ENCODE measurements at regions not wholly inside any gene's neighbourhood (a gene's known extent, or its start where the extent isn't known, plus 50 kb on each side); places are given as distances from the start of the nearest gene placed in this dataset.

DNA sequence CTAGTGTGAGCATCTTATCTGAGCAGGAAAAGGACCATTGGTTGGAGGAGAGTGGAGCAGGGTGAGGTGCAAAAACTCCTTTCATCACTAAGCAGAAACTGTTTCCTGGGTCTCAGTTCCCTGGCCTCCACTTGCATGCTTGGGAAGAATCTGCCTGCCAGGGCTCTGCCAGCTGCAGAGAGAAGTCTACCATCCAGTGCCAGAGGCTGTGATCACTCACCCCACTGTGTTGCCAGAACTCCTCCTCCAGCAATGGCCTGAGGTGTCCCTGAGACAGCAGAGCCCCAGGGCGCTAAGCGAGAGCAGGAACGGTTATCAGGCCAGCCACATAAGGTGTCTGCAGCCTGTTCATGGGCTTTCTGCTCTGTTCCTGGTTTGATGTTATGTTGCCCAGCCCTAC is 991.4 kb downstream of the CCSER2 start:
- Histone ChIP-seq H3K36me3 (no peaks in the 10 kb centered on the region), H3K27ac (no peak overlapping the region), H3K27me3 (no peaks in the 10 kb centered on the region), H3K9me3 (no peaks in the 10 kb centered on the region), H3K4me1 (no peaks in the 10 kb centered on the region), H3K4me3 (no peak overlapping the region)
- TF ChIP-seq CTCF (IDR thresholded peaks at IDR 0.05) = no peak
- no peak for TF ChIP-seq POLR2A (IDR thresholded peaks at IDR 0.05)
- WGBS, 2 donors = 80% methylated on average over 2 of the region's 3 CpGs; no CpG with 5 or more reads in 1 of the 2 donors
- intact Hi-C loops (cut with DNase I) = no loop called here
- DNase-seq = no peak

- no peak overlapping the region for H3K27ac ChIP-seq
Measured at GRCh38 chr10:85333594-85333993, 1005.2 kb downstream of the CCSER2 start.

DNA sequence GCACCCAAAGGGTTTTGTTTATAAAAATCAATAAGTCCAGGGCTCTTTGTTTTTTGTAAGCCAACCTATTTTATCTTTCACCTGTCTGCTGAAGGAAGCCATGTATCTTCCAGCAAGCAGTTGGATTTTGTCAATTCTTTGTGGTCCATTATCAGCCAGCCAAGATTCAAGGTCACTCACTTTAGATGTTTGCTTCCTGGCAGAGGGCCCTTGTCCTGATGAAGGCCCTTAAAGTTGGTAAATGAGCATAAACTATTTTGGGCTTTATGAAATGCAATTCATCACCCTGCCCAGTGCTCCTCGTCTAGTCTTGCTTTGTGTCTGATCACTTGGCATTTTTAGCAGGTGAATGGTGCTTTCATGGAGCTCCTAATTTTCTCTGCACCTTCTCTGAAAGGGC is 1004.2 kb downstream of the GRID1 start:
- Histone ChIP-seq H3K27ac (no peak overlapping the region), H3K9me3 (no peaks in the 10 kb centered on the region), H3K4me3 (no peak overlapping the region), H3K4me1 (no peaks in the 10 kb centered on the region), H3K36me3 (no peaks in the 10 kb centered on the region), H3K27me3 (no peaks in the 10 kb centered on the region)
- intact Hi-C loops (cut with DNase I) = no loop called here
- TF ChIP-seq POLR2A (IDR thresholded peaks at IDR 0.05) (no peak), CTCF (IDR thresholded peaks at IDR 0.05) (no peak)
- no peak for DNase-seq
- 29 to 41% methylated on average over 1 of the region's 1 CpG for WGBS, 2 donors

More at GRCh38 chr10:85333594-85333993, 1005.2 kb downstream of the CCSER2 start:
- no peak for TF ChIP-seq CTCF (IDR thresholded peaks at IDR 0.05)
- TF ChIP-seq POLR2A (IDR thresholded peaks at IDR 0.05) = no peak
- H3K36me3 ChIP-seq = no peaks in the 10 kb centered on the region
- H3K4me1 ChIP-seq = no peaks in the 10 kb centered on the region
- DNase-seq = no peak
- no peaks in the 10 kb centered on the region for H3K27me3 ChIP-seq
- H3K4me3 ChIP-seq = no peak overlapping the region
- peaks cover 0 to 4% (median 0%) of the 10 kb centered on the region in 3 donors for H3K9me3 ChIP-seq
- intact Hi-C loops (cut with DNase I) = no loop called here
- WGBS, 2 donors = 100% methylated on average over 1 to 2 of the region's 3 CpGs

GRCh38 chr10:85377029-85377806 is 989.4 kb downstream of the GRID1 start:
- no peaks in the 10 kb centered on the region for H3K9me3 ChIP-seq
- no peak for DNase-seq

More at GRCh38 chr10:85377029-85377806, 989.4 kb downstream of the GRID1 start:
- Histone ChIP-seq H3K27me3 (no peaks in the 10 kb centered on the region), H3K27ac (no peak overlapping the region), H3K4me1 (no peaks in the 10 kb centered on the region), H3K4me3 (no peak overlapping the region), H3K36me3 (no peaks in the 10 kb centered on the region)
- WGBS, 2 donors = 75 to 77% methylated on average over 10 of the region's 10 CpGs
- intact Hi-C loops (cut with DNase I) = no loop called here
- TF ChIP-seq POLR2A (IDR thresholded peaks at IDR 0.05) (no peak), CTCF (IDR thresholded peaks at IDR 0.05) (no peak)
